ENCODE measurements at regions not wholly inside any gene's neighbourhood (a gene's known extent, or its start where the extent isn't known, plus 50 kb on each side); places are given as distances from the start of the nearest gene placed in this dataset.

DNA sequence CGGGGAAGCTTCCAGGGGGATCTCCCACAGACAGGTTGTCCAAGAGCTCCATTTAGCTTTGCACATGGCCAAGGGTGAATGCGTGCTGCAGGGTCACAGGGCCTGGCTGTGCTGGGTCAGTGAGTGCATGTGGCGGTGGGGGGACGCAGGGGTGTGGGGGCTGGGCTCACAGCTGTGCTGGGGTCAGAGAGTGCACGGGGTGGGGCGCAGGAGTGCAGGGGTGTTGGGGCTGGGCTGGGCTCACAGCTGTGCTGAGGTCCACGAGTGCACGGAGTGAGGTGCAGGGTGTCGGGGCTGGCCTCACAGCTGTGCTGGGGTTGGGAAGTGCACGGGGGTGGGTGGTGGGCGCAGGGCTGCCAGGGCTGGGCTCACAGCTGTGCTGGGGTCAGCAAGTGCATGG lies 557.7 kb downstream of the BRD1 start:
- Histone ChIP-seq H3K9me3 (ENCODE audit: low read depth, low read length) (no peaks in the 10 kb centered on the region), H3K9ac (ENCODE audit: insufficient read length) (no peak overlapping the region), H3K36me3 (ENCODE audit: insufficient read depth, low read length) (no peaks in the 10 kb centered on the region), H3K4me3 (no peak overlapping the region), H3K27ac (no peak overlapping the region)
- TF ChIP-seq EZH2 (IDR thresholded peaks at IDR 0.05) (no peak), POLR2AphosphoS5 (IDR thresholded peaks at IDR 0.05; ENCODE audit: borderline replicate concordance, low read depth, low read length) (no peak), FOXP2 (optimal IDR thresholded peaks at IDR 0.05; ENCODE audit: control extremely low read depth, extremely low read length, insufficient read depth) (no peak)
- DNase-seq (ENCODE audit: low read depth, low spot score): no peak

DNA sequence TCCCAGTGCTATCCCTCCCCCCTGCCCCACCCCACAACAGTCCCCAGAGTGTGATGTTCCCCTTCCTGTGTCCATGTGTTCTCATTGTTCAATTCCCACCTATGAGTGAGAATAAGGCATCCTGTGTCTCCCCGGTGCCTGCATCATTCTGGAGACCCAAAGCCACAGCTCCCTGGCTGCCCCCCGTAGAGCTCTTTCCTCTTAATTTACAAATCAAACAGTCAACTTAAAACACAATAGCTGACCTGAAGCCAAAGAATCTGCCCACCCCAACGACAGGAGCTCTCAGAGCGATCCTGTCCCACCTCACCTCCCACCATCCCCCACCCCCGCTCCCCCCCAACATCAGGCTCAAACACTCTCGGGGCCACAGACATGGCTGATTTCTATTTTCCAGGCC lies 558.3 kb downstream of the BRD1 start:
- H3K9ac ChIP-seq (ENCODE audit: insufficient read length): no peak overlapping the region
- no peak overlapping the region for H3K27ac ChIP-seq
- DNase-seq (ENCODE audit: low read depth, low spot score): no peak
- TF ChIP-seq POLR2AphosphoS5 (IDR thresholded peaks at IDR 0.05; ENCODE audit: borderline replicate concordance, low read depth, low read length) (no peak), EZH2 (IDR thresholded peaks at IDR 0.05) (no peak), FOXP2 (optimal IDR thresholded peaks at IDR 0.05; ENCODE audit: control extremely low read depth, extremely low read length, insufficient read depth) (no peak)
- H3K9me3 ChIP-seq (ENCODE audit: low read depth, low read length): no peaks in the 10 kb centered on the region
- H3K4me3 ChIP-seq: no peak overlapping the region
- no peaks in the 10 kb centered on the region for H3K36me3 ChIP-seq (ENCODE audit: insufficient read depth, low read length)

DNA sequence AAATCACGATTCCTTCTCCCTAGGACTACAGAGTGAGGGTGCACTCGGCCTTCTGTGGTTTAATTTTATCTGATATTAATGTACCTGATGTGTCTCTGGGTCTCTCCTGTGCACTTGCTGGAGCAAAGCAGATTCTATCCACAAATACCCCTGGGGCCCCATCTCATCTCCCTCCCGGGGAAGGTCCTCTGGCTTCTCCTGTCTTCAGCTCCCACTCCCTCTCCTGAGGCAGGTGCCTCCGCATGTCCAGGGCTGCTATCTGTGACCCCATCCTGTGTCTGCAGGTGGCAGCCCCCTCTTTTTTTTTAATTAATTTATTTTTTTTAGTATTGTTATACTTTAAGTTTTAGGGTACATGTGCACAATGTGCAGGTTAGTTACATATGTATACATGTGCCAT lies 558.7 kb downstream of the BRD1 start:
- Histone ChIP-seq H3K9ac (ENCODE audit: insufficient read length) (no peak overlapping the region), H3K36me3 (ENCODE audit: insufficient read depth, low read length) (no peaks in the 10 kb centered on the region), H3K9me3 (ENCODE audit: low read depth, low read length) (no peaks in the 10 kb centered on the region), H3K27ac (no peak overlapping the region), H3K4me3 (no peak overlapping the region)
- TF ChIP-seq POLR2AphosphoS5 (IDR thresholded peaks at IDR 0.05; ENCODE audit: borderline replicate concordance, low read depth, low read length) (no peak), FOXP2 (optimal IDR thresholded peaks at IDR 0.05; ENCODE audit: control extremely low read depth, extremely low read length, insufficient read depth) (no peak), EZH2 (IDR thresholded peaks at IDR 0.05) (no peak)
- no peak for DNase-seq (ENCODE audit: low read depth, low spot score)

DNA sequence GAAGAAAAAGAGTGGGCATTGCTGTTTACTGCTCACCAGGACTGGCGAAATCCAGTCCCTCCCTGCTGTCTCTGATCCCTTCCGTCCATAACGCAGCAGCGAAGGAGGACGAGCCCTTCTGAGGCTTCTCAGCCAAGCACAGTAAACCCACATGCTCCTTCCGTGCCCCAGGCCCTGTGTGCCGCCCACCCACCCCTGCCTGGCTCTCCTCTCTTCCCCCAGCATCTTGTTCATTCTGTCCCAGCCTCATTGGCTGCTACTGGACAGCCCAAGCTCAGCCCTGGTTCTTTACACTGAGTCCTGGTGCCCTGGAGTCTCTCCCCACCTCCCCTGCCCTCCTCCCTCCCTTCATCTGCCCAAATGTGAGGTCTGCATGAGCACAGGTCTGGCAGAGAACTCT lies 559.7 kb downstream of the BRD1 start:
- no peak overlapping the region for H3K27ac ChIP-seq

DNA sequence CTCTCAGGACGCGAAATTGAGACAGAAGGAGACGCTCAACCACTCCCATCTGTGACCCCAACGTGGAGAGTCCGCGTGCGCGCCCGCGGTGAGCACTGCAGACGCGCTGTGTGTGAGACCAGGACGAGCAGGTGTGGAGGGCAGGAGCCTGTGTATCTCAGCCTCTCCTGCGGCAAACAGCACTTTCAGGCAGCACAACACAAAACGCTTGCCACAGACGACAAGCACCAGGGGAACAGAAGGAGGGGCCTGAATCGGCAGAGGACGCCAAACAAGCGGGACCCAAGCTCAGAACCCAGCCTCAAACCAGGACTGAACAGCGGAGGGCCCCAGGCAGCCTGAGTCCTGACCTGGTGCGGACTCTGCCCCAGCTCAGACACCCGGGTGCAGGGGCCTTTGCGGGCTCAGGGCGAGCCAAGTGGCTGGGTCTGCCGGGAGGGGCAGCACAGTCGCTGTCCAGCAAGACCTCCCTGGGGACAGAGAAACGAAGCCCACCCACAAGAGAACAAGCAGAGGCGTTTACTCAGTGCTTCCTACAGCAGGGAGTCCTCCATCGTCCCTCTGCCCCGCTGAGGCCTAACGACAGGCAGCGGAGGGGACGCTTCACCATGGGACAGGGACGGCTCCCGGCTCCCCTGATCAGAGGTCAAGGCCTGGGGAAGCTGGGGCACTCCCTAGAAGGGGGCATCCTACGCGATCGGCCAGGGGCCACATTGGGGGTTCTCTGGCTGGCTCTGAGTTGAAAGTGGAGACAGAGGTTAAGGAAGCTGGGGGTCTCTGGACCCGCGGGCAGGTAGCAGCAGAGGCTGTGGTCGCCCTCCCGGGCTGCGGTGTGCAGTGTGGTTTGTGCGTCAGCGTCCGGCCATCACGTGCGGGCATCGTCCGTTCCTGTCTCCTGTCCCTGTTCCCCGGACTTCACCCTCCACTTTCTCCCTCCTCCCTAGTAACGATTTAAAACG lies 560.8 kb downstream of the BRD1 start:
- DNase-seq (ENCODE audit: low read depth, low spot score): no peak
- H3K9ac ChIP-seq (ENCODE audit: insufficient read length): no peak overlapping the region
- no peak overlapping the region for H3K4me3 ChIP-seq
- no peaks in the 10 kb centered on the region for H3K36me3 ChIP-seq (ENCODE audit: insufficient read depth, low read length)
- TF ChIP-seq EZH2 (IDR thresholded peaks at IDR 0.05) (no peak), FOXP2 (optimal IDR thresholded peaks at IDR 0.05; ENCODE audit: control extremely low read depth, extremely low read length, insufficient read depth) (no peak), POLR2AphosphoS5 (IDR thresholded peaks at IDR 0.05; ENCODE audit: borderline replicate concordance, low read depth, low read length) (no peak)
- no peak overlapping the region for H3K27ac ChIP-seq
- H3K9me3 ChIP-seq (ENCODE audit: low read depth, low read length): no peaks in the 10 kb centered on the region

More for the DNA sequence above, 559.7 kb downstream of the BRD1 start:
- Histone ChIP-seq H3K9ac (ENCODE audit: insufficient read length) (no peak overlapping the region), H3K4me3 (no peak overlapping the region), H3K9me3 (ENCODE audit: low read depth, low read length) (no peaks in the 10 kb centered on the region), H3K36me3 (ENCODE audit: insufficient read depth, low read length) (no peaks in the 10 kb centered on the region)
- TF ChIP-seq POLR2AphosphoS5 (IDR thresholded peaks at IDR 0.05; ENCODE audit: borderline replicate concordance, low read depth, low read length) (no peak), EZH2 (IDR thresholded peaks at IDR 0.05) (no peak), FOXP2 (optimal IDR thresholded peaks at IDR 0.05; ENCODE audit: control extremely low read depth, extremely low read length, insufficient read depth) (no peak)
- no peak for DNase-seq (ENCODE audit: low read depth, low spot score)

DNA sequence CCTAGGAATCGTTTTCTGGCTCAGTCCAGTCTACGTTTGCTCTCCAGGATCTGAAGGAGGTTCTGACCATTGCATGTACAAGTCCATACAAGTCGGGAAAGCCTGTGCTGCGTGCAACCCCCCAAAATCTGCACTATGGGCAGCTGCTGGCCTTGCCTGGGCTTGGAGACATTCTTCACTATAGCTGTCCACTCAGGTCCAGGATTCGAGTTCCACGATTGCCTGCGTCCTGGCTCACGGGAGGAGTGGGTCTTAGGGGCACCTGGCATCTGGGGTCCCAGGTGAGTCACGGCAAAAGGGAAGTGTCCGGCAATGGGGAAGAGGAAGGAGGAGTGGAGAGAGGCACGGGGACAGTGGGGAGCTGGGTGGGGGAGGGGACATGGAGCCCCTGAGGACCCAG lies 563.0 kb downstream of the BRD1 start:
- no peak overlapping the region for H3K27ac ChIP-seq
- no peak for DNase-seq (ENCODE audit: low read depth, low spot score)
- no peaks in the 10 kb centered on the region for H3K36me3 ChIP-seq (ENCODE audit: insufficient read depth, low read length)
- TF ChIP-seq FOXP2 (optimal IDR thresholded peaks at IDR 0.05; ENCODE audit: control extremely low read depth, extremely low read length, insufficient read depth) (no peak), POLR2AphosphoS5 (IDR thresholded peaks at IDR 0.05; ENCODE audit: borderline replicate concordance, low read depth, low read length) (no peak), EZH2 (IDR thresholded peaks at IDR 0.05) (no peak)
- no peaks in the 10 kb centered on the region for H3K9me3 ChIP-seq (ENCODE audit: low read depth, low read length)
- H3K4me3 ChIP-seq: no peak overlapping the region
- no peak overlapping the region for H3K9ac ChIP-seq (ENCODE audit: insufficient read length)

DNA sequence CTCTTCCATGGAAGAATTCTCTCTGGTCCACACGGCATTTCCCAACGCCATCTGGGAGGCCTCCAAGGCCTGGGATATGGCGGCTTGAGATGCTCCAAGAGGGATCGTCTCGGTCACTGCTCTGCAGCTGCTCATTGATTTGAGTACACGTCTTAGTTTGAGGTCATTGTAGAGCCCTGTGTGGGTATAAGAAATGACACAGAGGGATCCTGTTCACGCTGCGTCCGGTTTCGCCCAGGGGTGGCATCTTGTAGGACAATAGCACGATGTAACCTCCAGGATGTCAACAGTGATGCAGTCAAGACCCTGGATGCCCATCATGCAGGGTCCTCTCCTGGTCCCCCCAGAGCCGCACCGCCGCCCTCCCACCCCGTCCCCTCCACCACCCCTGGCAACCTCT lies 564.6 kb downstream of the BRD1 start:
- DNase-seq (ENCODE audit: low read depth, low spot score): no peak
- Histone ChIP-seq H3K27ac (no peak overlapping the region), H3K36me3 (ENCODE audit: insufficient read depth, low read length) (no peaks in the 10 kb centered on the region), H3K4me3 (no peak overlapping the region), H3K9me3 (ENCODE audit: low read depth, low read length) (no peaks in the 10 kb centered on the region), H3K9ac (ENCODE audit: insufficient read length) (no peak overlapping the region)
- TF ChIP-seq EZH2 (IDR thresholded peaks at IDR 0.05) (no peak), FOXP2 (optimal IDR thresholded peaks at IDR 0.05; ENCODE audit: control extremely low read depth, extremely low read length, insufficient read depth) (no peak), POLR2AphosphoS5 (IDR thresholded peaks at IDR 0.05; ENCODE audit: borderline replicate concordance, low read depth, low read length) (no peak)

DNA sequence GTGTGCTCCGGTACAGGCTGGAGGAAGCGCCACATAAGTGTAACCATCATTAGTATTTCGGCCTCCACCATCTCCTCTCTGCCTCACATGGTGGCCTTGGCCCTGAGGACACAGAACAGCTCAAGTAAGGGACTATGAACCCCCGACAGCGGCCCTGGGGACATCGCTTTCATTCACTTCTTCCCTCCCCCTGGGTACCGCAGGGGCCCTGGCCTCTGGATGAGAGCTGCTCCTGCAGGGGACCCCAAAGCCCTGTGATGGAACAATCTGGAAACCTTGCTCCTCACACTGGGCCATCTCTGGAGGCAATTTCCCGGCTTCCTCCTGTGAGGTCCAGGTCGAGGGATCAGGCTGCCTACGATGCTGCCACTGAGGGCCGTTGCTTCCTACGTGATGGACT lies 565.5 kb downstream of the BRD1 start:
- no peak for DNase-seq (ENCODE audit: low read depth, low spot score)
- no peak overlapping the region for H3K4me3 ChIP-seq
- no peaks in the 10 kb centered on the region for H3K9me3 ChIP-seq (ENCODE audit: low read depth, low read length)
- no peak overlapping the region for H3K9ac ChIP-seq (ENCODE audit: insufficient read length)
- TF ChIP-seq POLR2AphosphoS5 (IDR thresholded peaks at IDR 0.05; ENCODE audit: borderline replicate concordance, low read depth, low read length): no peak
- TF ChIP-seq EZH2 (IDR thresholded peaks at IDR 0.05): no peak
- no peak for TF ChIP-seq FOXP2 (optimal IDR thresholded peaks at IDR 0.05; ENCODE audit: control extremely low read depth, extremely low read length, insufficient read depth)
- no peaks in the 10 kb centered on the region for H3K36me3 ChIP-seq (ENCODE audit: insufficient read depth, low read length)
- no peak overlapping the region for H3K27ac ChIP-seq
